GM19239 (cell line): ENCODE measurements at regions not wholly inside any gene's neighbourhood (a gene's known extent, or its start where the extent isn't known, plus 50 kb on each side); places are given as distances from the start of the nearest gene placed in this dataset.
"Not testable (repeated sequence)": the region's sequence is repeated elsewhere in the genome, so short reads cannot be mapped to it uniquely, and the experiment has no call there.

Experiments used
- DNase-seq: peaks from one replicate; pipeline ENCODE4 v3.0.0; 2011; ENCODE audit warnings: low spot score; ENCODE audit not compliant: insufficient read length
- FAIRE-seq: peaks from 2 replicates; lab custom pipeline; 2011; peaks lifted over from hg19 to GRCh38; lab: Jason Lieb, UNC

DNA sequence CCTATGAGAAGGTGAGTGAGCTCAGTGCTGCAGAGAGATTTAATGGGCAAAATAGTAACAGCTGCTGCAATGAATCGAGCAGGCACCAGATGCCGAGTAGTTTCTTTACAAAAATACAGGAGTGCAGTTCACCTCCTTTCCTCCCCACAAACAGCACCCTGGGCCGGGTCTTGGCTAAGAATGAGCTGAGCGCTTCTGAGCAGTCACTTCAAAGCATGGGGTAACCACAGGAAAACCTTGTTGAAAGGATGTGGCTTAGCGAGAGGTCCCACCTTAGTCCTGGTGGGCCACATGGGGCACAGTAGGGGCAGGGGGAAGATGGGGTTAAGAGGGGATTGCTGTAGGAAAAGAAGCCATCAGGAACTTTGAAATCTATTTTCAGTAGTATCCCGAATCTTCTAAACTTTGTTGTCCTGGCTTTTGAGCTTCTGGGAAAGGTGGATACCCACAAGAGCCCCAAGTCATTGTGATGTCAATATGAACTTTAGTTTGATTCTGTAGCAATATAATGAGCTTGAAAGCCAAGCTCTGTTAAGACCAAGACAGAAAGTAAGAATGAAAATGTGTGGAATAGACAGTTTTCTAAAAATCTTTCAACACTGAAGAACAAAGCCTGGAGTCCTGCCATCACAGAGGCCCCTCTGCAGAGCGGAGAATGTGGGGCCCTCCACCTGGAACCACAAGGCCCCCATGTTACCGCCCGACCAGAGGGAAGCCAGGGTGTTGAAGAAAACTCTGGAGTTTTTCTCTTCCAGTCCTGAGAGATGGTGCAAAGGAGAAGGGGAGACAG lies 101.0 kb upstream of the ZNF236 start:
- no peak for DNase-seq
- no peak for FAIRE-seq

- no peak for DNase-seq
- FAIRE-seq: no peak
Measured at GRCh38 chr18:76720683-76721082, 101.7 kb upstream of the ZNF236 start.

DNA sequence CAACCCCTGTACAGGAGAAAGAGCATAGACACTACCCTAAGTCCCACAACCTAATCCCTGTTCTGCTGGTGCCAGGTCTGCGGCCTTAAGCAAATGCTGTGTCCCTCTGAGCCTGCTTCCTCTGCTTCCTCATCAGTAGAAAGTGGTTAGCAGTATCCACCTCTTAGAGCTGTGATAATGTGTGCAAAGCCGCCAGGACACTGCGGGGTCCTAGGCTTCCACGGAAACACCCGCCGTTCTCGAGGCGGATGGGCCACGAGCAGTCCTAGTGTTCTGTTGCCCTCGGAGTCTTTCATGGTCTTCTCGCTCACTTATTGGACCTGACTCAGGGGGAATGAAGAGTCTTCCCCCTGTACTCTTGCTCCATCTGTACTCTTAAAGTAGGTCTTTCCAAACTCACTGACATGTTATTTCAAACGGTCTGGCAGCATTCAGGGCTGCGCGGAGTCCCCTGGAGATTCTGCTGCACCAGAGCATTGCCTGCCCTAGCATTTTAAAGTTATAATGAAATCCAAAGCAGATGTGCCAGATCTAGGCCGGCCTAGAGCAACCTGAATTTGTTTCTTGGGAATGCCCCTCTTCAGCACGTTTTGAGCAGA lies 107.2 kb upstream of the ZNF236 start:
- DNase-seq: no peak
- no peak for FAIRE-seq

- DNase-seq: no peak
- no peak for FAIRE-seq
Measured at GRCh38 chr18:76713432-76713831, 108.9 kb upstream of the ZNF236 start.

- FAIRE-seq (no peak), DNase-seq (no peak)
Measured at GRCh38 chr18:76712511-76713140, 109.7 kb upstream of the ZNF236 start.

GRCh38 chr18:76710646-76711520 lies 111.5 kb upstream of the ZNF236 start:
- DNase-seq: no peak

GRCh38 chr18:76709659-76710645 lies 112.4 kb upstream of the ZNF236 start:
- DNase-seq (peak; percentile 69), FAIRE-seq (peak; percentile 97)

More at GRCh38 chr18:76710646-76711520, 111.5 kb upstream of the ZNF236 start:
- no peak for FAIRE-seq

DNA sequence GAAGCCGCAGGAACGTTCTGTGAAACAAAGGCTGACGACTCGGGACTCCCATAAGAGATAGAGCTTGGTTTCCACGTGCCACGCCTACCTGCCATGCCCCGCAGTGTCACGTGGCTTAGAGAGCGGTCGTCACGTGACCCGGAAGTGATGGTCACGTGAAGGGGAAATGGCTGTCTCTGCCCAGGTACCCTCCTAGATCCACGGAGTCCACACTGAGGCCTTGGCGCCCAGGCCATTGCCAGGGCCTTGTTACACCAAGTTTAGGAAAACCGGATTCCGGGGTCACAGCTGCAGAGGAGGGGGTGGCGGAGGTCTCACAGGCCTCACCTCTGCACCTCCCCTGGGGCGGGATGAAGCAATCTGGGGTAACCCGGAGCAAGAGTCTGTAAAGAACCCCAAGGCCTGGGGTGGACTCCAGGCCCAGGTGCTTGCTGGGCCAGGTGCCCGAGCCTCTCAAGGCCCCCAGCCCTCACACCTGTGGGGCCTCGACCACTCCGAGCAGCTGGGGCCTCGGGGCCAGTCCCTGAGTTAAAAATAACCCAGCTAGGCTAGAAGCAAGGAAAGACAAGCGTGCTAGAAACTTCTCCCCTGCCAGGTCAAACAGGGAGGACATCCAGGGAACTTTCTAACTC lies 113.5 kb upstream of the ZNF236 start:
- FAIRE-seq (no peak), DNase-seq (no peak)

DNA sequence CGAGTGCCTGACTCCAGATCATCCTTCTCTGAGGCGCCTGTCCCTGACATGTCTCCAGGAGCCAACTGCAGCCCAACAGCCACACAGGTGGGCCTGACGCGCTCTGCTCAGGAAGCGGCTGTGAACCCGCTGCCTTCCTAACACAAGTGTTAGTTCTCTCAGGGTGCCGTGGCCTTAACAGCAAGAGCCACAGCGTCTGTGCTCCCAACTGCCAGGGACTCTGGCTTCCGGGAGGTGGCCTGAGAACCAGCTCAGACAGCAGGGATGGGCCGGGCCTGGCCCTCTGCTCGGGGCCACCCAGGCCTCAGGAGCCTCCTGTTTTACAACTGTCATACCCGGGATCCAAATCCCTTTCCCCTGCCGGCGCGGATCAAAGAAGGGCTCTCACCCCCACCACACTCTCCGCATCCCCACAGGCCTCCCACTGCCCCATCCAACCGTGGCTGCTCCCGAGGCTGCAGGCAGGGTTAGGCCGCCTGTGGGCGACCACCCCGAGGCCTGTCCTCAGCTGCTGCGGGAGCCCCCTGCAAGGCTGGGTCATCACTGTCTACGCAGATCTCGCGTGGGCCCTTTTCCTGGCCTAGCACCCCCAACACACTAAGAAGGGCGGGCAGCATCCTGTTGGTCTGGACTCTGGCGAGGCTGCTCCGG lies 114.2 kb upstream of the ZNF236 start:
- DNase-seq: no peak
- FAIRE-seq: no peak

DNA sequence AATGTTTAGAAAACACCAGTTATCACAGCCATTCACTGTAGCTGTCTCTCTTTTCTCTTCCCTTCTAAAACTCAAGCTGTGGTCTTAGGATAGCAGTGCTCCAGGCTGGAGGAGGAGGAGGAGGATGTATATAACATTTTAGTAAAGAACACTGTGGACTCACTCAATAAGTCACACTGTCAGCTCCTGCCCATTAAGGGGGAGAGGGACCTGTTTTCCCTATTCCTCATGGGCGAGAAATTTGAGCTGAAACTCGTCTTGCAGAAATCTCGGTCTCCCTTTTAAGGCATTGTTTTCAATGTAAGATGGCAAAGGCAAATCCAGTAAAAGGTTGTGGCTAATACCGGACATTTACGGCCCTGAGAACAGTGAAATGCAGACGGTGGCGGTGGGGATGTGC lies 114.8 kb upstream of the ZNF236 start:
- no peak for FAIRE-seq

DNA sequence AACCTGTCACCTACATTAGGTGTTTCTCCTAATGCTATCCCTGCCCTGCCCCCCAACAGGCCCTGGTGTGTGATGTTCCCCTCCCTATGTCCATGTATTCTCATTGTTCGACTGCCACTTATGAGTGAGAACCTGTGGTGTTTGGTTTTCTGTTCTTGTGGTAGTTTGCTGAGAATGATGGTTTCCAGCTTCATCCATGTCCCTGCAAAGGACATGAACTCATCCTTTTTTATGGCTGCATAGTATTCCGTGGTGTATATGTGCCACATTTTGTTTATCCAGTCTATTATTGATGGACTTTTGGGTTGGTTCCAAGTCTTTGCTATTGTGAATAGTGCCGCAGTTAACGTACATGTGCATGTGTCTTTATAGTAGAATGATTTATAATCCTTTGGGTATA lies 117.8 kb upstream of the ZNF236 start:
- not testable (repeated sequence) for DNase-seq, FAIRE-seq

More for the DNA sequence above, 114.8 kb upstream of the ZNF236 start:
- no peak for DNase-seq

DNA sequence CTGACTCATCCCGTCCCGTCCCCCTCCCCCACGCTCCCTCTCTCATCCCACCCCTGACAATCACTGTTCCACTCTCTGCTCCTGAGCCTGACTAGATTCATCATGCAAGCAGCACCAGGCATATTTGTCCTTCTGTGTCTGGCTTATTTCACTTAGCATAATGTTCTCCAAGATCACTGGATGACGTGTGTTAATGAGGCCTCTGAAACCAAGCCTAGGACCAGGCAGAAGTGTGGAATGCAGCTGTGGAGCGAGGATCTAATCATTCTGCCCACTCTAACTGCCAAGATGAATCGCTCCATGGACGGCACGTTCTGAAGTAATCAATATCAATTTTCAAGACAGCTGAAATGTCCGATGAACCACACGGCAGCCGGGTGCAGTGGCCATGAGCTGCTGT lies 122.4 kb upstream of the ZNF236 start:
- no peak for FAIRE-seq
- DNase-seq: no peak

DNA sequence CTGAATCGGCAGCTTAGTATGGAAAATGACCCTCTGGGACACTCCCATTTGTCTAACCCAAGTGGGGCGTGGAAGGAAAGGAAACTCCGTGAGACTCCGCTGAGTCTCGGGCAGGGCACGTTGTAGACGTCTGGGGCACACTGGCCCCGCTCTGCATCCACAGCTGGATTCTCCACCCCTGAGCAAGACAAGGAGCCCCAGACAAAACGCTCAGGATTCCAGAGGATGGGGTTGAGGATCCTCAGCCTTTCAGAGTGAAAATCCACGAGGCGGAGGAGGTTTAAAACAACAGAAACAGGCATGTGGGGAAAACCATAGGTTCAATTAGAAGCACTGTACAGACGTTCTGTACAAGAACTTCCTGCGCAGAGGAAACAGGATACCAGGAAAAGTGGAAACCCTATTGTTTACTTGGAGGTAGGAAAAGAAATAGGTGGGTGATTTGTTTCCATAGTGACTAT lies 124.9 kb upstream of the ZNF236 start:
- FAIRE-seq (no peak), DNase-seq (no peak)

DNA sequence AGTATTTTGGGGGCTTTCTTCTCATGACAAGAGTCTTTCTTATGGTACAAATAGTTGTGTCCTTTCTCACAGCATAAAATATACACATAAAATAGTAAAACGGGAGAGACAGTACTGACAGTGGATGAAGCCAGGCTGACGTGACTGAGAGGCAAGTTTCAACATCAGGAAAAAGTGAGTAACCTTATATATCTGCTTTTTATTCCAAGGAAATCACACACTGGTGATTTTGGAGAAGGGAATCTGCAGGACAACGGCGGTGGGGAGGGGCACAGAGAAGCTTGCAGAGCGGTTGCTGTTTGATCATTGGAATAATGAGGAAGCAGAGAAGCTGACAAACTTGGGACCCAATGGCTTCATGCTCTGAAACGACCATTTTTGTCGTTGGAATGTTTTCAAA lies 130.6 kb upstream of the ZNF236 start:
- no peak for DNase-seq
- no peak for FAIRE-seq

GRCh38 chr18:76689646-76690264 lies 132.6 kb upstream of the ZNF236 start:
- FAIRE-seq (no peak), DNase-seq (no peak)

DNA sequence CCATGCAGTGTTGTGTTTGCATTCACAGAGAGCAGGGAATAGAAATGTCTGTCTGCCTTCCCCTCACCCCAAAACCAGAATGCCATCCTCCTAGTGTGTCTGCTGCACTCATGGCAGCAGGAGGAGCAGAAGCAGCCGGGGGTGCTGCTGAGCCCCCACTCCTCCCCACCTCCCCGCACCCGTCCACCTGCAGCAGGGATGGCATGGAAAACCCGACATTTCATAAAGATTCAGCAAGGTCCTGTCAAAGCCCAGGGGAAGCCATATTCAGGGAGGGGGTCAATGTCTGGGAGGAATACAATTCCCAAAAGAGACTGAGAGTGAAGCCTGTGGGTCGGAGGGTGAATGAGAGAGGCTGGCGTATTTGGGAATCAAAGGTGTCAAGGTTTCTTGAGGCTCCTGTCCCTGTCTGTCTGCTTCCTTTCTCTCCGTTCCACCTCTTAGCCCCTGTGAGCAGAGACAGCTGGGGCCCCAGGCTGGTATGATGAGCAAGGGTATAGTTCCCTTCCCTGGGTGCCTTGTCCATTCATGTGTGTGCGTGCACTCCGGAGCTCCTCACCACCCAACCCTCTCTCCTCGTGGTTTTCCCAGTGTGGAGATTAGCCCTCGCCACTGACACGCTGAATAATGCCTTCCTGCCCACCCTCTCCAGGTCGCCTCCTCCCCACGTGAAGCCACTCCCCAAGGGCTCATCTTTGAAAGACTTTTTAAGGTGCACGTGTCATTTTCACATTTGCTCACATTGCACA lies 133.5 kb upstream of the ZNF236 start:
- no peak for DNase-seq
- no peak for FAIRE-seq

DNA sequence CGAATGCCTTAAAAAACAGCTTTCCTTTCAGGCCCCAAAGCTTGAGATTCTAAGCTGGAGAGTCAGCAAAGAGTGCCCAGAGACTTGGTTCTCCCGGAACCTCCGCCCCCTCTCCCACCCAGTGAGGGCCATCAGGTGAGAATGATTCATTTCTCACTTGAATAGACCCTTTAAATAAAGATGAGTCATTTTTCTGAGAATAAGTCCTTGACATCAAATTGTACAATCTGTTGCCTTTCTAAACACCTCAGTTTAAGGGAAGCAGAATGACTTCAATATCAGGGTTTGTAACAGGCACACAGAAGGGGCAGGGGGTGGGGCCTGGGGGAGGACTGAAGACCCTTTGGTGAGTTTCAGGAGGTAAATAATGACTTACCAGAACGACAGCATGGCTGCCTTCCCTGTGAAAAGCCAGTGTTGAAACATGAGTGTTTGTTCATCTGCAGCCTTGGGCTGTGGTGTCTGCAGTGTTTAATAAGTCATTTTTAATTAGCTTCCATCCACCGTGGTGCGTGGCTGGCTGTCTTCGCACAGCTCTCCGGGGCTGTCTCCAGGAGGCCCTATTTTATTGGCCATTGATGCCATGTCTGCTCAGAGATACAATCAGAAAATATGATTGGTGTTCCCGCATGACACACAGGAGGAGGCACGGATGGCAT lies 134.9 kb upstream of the ZNF236 start:
- FAIRE-seq (no peak), DNase-seq (no peak)
